Activated CD8-positive, alpha-beta T cell treated with anti-CD3 and anti-CD28 coated beads, Interleukin-2, amount 10 ng/mL, durations not matched to agents 7 days and 5 days (primary cell): ENCODE measurements at regions not wholly inside any gene's neighbourhood (a gene's known extent, or its start where the extent isn't known, plus 50 kb on each side); places are given as distances from the start of the nearest gene placed in this dataset.

ENCODE experiments used
- ATAC-seq: fragments of 150-1000 bp; cut with Tn5 transposase; one replicate; pipeline ENCODE4 v1.10.0; 2021; ENCODE audit warnings: moderate library complexity
- CTCF ChIA-PET: fragments of 350-600 bp; sonication (Branson Sonifier 250); formaldehyde crosslinking; loops from one replicate; lab custom pipeline; 2021; ENCODE audit warnings: antibody characterized with exemption; lab: Charles Lee
- POLR2A ChIA-PET: fragments of 350-600 bp; sonication (Branson Sonifier 250); formaldehyde crosslinking; loops from one replicate; lab custom pipeline; 2021; ENCODE audit warnings: antibody characterized with exemption; lab: Charles Lee
- DNase-seq: peaks from one replicate; pipeline ENCODE4 v3.0.0-alpha.2; 2020
- H3K27ac Mint-ChIP-seq: one replicate; pipeline ENCODE4 v1.8.0; 2021; ENCODE audit warnings: mild to moderate bottlenecking, mixed read lengths
- H3K27me3 Mint-ChIP-seq: one replicate; pipeline ENCODE4 v1.8.0; 2021; ENCODE audit warnings: low read depth, mixed read lengths
- H3K36me3 Mint-ChIP-seq: one replicate; pipeline ENCODE4 v1.8.0; 2021; ENCODE audit warnings: low read depth, mixed read lengths
- H3K4me1 Mint-ChIP-seq: one replicate; pipeline ENCODE4 v1.8.0; 2021; ENCODE audit warnings: low read depth, mixed read lengths
- H3K4me3 Mint-ChIP-seq: one replicate; pipeline ENCODE4 v1.8.0; 2021; ENCODE audit warnings: mild to moderate bottlenecking, mixed read lengths
- H3K9me3 Mint-ChIP-seq: one replicate; pipeline ENCODE4 v1.8.0; 2022; ENCODE audit warnings: mixed read lengths; ENCODE audit not compliant: insufficient read depth

DNA sequence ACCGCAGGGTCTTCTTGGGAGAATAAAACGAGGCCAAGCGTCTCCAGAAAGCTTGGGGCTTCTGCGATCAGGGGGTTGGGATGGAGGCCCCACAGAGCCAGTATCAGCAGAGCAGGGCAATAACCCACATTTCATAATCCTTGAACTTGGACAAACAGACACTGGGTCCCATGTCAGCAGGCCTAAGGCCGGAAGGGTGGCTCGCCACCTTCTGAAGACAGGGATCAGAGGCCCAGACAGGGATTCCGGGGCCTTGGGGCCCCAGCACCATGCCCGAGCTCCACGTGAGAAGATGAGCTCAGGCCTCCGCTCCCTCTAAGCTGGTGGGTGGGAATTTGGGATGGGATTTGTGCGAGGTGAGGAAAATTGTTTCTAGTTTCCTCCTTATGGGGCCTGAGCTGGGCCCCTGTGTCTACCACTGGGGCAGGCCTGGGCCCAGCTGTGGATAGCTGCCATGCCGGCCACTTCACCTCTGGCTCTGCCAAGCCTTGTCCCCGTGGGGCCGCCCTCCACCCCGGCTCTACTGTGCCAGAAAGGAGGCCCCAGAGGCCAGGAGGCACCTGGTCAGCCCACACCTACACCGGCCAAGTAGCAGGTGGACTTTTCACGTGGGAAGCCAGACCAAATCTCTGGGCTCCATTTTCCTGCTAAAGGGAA is 67.2 kb upstream of the DLK1 start:
- no peak overlapping the region for H3K4me3 Mint-ChIP-seq
- ChIA-PET POLR2A (no interaction called here), CTCF (interaction anchor here (4.2 kb wide), 1 partner anchor 14 kb away, joined by 22 read pairs; no protein-coding TSS in a partner anchor)
- H3K36me3 Mint-ChIP-seq = no peaks in the 10 kb centered on the region
- DNase-seq (no peak), ATAC-seq (no peak)
- H3K9me3 Mint-ChIP-seq = no peaks in the 10 kb centered on the region
- H3K4me1 Mint-ChIP-seq = peaks cover 16% of the 10 kb centered on the region
- peaks cover 8% of the 10 kb centered on the region for H3K27me3 Mint-ChIP-seq
- no peak overlapping the region for H3K27ac Mint-ChIP-seq

- Mint-ChIP-seq H3K9me3 (no peaks in the 10 kb centered on the region), H3K27ac (no peak overlapping the region), H3K27me3 (peaks cover 13% of the 10 kb centered on the region), H3K4me1 (peaks cover 16% of the 10 kb centered on the region), H3K36me3 (no peaks in the 10 kb centered on the region), H3K4me3 (no peak overlapping the region)
- ChIA-PET POLR2A (interaction anchor here (0.6 kb wide), 1 partner anchor 1304 kb away, joined by 3 read pairs; no protein-coding TSS in a partner anchor), CTCF (interaction anchor here (1.1 kb wide), 1 partner anchor 276 kb away, joined by 3 read pairs; no protein-coding TSS in a partner anchor)
- no peak for ATAC-seq
- DNase-seq = no peak
Measured at GRCh38 chr14:100660498-100660881, 66.2 kb upstream of the DLK1 start.

- H3K36me3 Mint-ChIP-seq = no peaks in the 10 kb centered on the region
- ChIA-PET POLR2A (interaction anchor here (0.6 kb wide), 1 partner anchor 1304 kb away, joined by 3 read pairs; no protein-coding TSS in a partner anchor), CTCF (interaction anchor here (1.1 to 2.6 kb wide), 2 partner anchors 15 to 276 kb away, joined by 3 to 11 read pairs; no protein-coding TSS in a partner anchor)
- no peak for DNase-seq
- no peaks in the 10 kb centered on the region for H3K9me3 Mint-ChIP-seq
- H3K4me3 Mint-ChIP-seq = no peak overlapping the region
- ATAC-seq = no peak
- no peak overlapping the region for H3K27ac Mint-ChIP-seq
- peaks cover 10% of the 10 kb centered on the region for H3K27me3 Mint-ChIP-seq
- peaks cover 16% of the 10 kb centered on the region for H3K4me1 Mint-ChIP-seq
Measured at GRCh38 chr14:100660882-100661635, 65.6 kb upstream of the DLK1 start.

GRCh38 chr14:100662879-100663760 is 63.6 kb upstream of the DLK1 start:
- H3K9me3 Mint-ChIP-seq = no peaks in the 10 kb centered on the region
- no peak overlapping the region for H3K4me3 Mint-ChIP-seq
- peaks cover 8% of the 10 kb centered on the region for H3K27me3 Mint-ChIP-seq
- peak overlapping the region; percentile 47 for H3K27ac Mint-ChIP-seq
- ATAC-seq (peak; percentile 70), DNase-seq (peak; percentile 72)
- H3K36me3 Mint-ChIP-seq = no peaks in the 10 kb centered on the region
- ChIA-PET POLR2A (interaction anchor here (0.7 kb wide), 1 partner anchor 16 kb away, joined by 4 read pairs; no protein-coding TSS in a partner anchor), CTCF (interaction anchor here (0.7 to 2.6 kb wide), 18 partner anchors 8 to 568 kb away, joined by 3 to 11 read pairs (median 4); no protein-coding TSS in a partner anchor)
- peaks cover 10% of the 10 kb centered on the region for H3K4me1 Mint-ChIP-seq

- H3K4me1 Mint-ChIP-seq = peaks cover 6% of the 10 kb centered on the region
- H3K4me3 Mint-ChIP-seq = no peak overlapping the region
- ATAC-seq = no peak
- no peaks in the 10 kb centered on the region for H3K9me3 Mint-ChIP-seq
- no peak overlapping the region for H3K27ac Mint-ChIP-seq
- ChIA-PET POLR2A (no interaction called here), CTCF (interaction anchor here (1.3 to 2.0 kb wide), 7 partner anchors 9 to 567 kb away, joined by 3 to 6 read pairs (median 5); no protein-coding TSS in a partner anchor)
- no peaks in the 10 kb centered on the region for H3K36me3 Mint-ChIP-seq
- DNase-seq = no peak
- peaks cover 8% of the 10 kb centered on the region for H3K27me3 Mint-ChIP-seq
Measured at GRCh38 chr14:100663761-100664052, 63.0 kb upstream of the DLK1 start.

DNA sequence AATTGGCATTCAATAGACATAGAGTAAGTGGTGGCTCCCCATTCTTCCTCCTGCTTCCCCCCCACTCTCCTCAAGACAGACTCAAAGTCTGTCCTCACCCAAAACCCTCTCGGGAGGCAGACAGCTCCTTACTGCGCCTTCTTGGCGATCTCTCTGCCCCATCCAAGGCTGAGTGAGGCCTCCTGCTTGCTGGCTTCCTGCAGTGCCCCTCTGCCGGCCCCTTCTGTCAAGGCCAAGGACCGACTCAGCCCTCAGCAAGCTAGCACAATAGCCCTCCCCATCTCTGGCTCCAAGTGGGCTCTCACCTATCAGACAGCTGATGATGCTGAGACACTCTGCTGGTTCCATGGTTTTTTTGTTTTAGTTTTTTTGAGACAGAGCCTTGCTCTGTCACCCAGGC is 62.5 kb upstream of the DLK1 start:
- DNase-seq (no peak), ATAC-seq (no peak)
- Mint-ChIP-seq H3K9me3 (no peaks in the 10 kb centered on the region), H3K27me3 (peaks cover 9% of the 10 kb centered on the region), H3K4me3 (no peak overlapping the region), H3K4me1 (peaks cover 6% of the 10 kb centered on the region), H3K36me3 (no peaks in the 10 kb centered on the region), H3K27ac (no peak overlapping the region)
- CTCF ChIA-PET = interaction anchor here (1.3 to 2.0 kb wide), 3 partner anchors 9 to 13 kb away, joined by 3 to 6 read pairs (median 6); no protein-coding TSS in a partner anchor
- POLR2A ChIA-PET = no interaction called here

DNA sequence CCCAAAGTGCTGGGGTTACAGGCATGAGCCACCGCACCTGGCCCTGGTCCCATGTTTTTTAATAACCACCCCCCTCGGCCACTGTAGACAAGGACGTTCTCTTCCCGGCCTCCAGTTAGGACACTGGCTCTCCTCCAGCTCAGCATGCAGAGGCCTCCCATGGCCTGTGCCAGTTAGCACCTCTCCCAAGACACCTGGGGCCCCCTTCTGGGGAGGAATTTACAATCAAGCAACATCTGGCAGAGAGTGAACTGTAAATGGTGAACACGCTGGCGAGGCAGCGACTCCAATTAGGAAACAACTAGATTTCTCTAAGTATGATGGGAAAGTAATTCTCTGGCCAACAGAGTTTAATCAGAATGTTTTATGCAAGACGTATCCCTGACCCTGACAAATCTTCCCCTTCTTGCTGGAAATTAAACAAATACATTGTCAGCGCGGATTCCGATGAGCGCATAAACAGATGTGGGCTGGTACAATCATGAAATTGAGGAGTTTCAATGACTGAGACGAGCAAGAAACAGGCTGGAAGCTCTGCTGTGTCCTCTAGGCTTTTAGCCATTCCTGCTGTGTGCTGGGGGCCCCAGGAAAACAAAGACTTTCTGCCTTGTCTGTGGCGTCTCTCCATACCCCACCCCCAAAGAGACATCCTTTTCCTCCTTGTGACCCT is 61.7 kb upstream of the DLK1 start:
- H3K36me3 Mint-ChIP-seq = no peaks in the 10 kb centered on the region
- no peak for DNase-seq
- H3K4me3 Mint-ChIP-seq = no peak overlapping the region
- ChIA-PET CTCF (interaction anchor here (1.3 to 2.0 kb wide), 3 partner anchors 8 to 12 kb away, joined by 3 to 6 read pairs (median 4); no protein-coding TSS in a partner anchor), POLR2A (no interaction called here)
- H3K9me3 Mint-ChIP-seq = no peaks in the 10 kb centered on the region
- H3K4me1 Mint-ChIP-seq = peaks cover 6% of the 10 kb centered on the region
- no peak for ATAC-seq
- no peak overlapping the region for H3K27ac Mint-ChIP-seq
- H3K27me3 Mint-ChIP-seq = peaks cover 10% of the 10 kb centered on the region

GRCh38 chr14:100665511-100666032 is 61.1 kb upstream of the DLK1 start:
- DNase-seq (no peak), ATAC-seq (no peak)
- no peaks in the 10 kb centered on the region for H3K36me3 Mint-ChIP-seq
- H3K9me3 Mint-ChIP-seq = no peaks in the 10 kb centered on the region
- no peak overlapping the region for H3K4me3 Mint-ChIP-seq
- H3K27ac Mint-ChIP-seq = no peak overlapping the region
- H3K4me1 Mint-ChIP-seq = peaks cover 6% of the 10 kb centered on the region
- ChIA-PET CTCF (interaction anchor here (1.5 kb wide), 1 partner anchor 13 kb away, joined by 4 read pairs; no protein-coding TSS in a partner anchor), POLR2A (no interaction called here)
- peaks cover 12% of the 10 kb centered on the region for H3K27me3 Mint-ChIP-seq

DNA sequence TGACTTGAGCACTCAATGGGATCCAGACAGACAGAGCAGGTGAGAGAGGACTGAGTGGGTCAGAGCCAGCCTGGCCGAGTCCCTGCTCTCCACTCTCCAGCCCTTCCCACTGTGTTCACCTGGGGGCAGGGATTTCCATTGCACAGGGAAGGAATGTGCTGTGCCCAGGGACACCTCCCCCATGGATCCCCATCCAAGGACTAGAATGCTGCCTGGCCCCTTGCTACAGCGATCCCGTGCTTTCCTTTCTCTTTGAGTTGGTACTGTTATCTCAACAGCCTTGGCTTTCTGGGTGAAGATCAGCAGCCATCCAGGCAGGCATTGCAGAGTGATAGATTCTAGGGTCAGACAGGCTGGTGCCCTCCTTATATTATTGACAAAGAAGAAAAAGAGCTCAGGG is 60.3 kb upstream of the DLK1 start:
- H3K36me3 Mint-ChIP-seq = no peaks in the 10 kb centered on the region
- ChIA-PET POLR2A (no interaction called here), CTCF (interaction anchor here (1.5 kb wide), 1 partner anchor 14 kb away, joined by 4 read pairs; no protein-coding TSS in a partner anchor)
- H3K27me3 Mint-ChIP-seq = peaks cover 16% of the 10 kb centered on the region
- H3K4me3 Mint-ChIP-seq = no peak overlapping the region
- DNase-seq (no peak), ATAC-seq (no peak)
- peaks cover 6% of the 10 kb centered on the region for H3K4me1 Mint-ChIP-seq
- no peaks in the 10 kb centered on the region for H3K9me3 Mint-ChIP-seq
- H3K27ac Mint-ChIP-seq = no peak overlapping the region

DNA sequence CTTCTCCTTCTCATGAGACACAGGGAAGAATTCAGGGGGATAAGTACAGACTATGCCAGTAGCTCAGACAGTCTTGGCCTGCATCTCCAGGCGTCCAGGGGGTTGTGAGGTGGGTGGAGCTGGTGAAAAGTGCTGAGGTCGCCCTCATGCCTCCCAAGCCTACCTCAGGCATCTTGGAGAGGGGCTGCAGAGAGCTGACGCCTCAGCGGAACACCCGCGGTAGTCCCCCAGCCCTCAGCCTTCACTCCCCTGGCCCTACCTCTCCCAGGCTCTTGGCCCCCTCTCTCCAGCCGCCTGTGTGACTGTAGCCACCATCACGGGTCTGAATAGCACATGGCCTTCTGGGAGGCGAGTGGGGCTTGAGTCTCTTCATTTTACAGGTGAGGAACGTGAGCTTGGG is 59.8 kb upstream of the DLK1 start:
- no peaks in the 10 kb centered on the region for H3K36me3 Mint-ChIP-seq
- H3K27me3 Mint-ChIP-seq = peaks cover 20% of the 10 kb centered on the region
- peaks cover 6% of the 10 kb centered on the region for H3K4me1 Mint-ChIP-seq
- POLR2A ChIA-PET = no interaction called here
- no peak overlapping the region for H3K4me3 Mint-ChIP-seq
- CTCF ChIA-PET = no interaction called here
- ATAC-seq (no peak), DNase-seq (no peak)
- H3K27ac Mint-ChIP-seq = no peak overlapping the region
- H3K9me3 Mint-ChIP-seq = no peaks in the 10 kb centered on the region
